Spinal cord (tissue), 9 donors: ENCODE measurements at regions not wholly inside any gene's neighbourhood (a gene's known extent, or its start where the extent isn't known, plus 50 kb on each side); places are given as distances from the start of the nearest gene placed in this dataset.
A peak's percentile ranks its signal among the peaks of the same experiment; 100 is the strongest.

ENCODE experiments used
- DNase-seq, 6 donors: peaks; one replicate each; pipeline versions ENCODE4 v3.0.0 to v3.0.0-alpha.2; 2013 to 2015; ENCODE audit warnings: low spot score in 6 of 6, low read depth in 4 of 6
- H3K27ac ChIP-seq: one replicate; pipeline ENCODE4 v1.5.1; 2013; ENCODE audit warnings: low read depth, low read length, control low read depth
- H3K27me3 ChIP-seq: one replicate; pipeline ENCODE4 v1.6.1; 2013; ENCODE audit warnings: low read length; ENCODE audit not compliant: control insufficient read depth, insufficient read depth
- H3K36me3 ChIP-seq: one replicate; pipeline ENCODE4 v1.6.1; 2013; ENCODE audit warnings: low read length; ENCODE audit not compliant: control insufficient read depth, insufficient read depth
- H3K4me1 ChIP-seq: one replicate; pipeline ENCODE4 v1.6.1; 2013; ENCODE audit warnings: low read length; ENCODE audit not compliant: control insufficient read depth, insufficient read depth
- H3K4me3 ChIP-seq: one replicate; pipeline ENCODE4 v1.5.1; 2013; ENCODE audit warnings: low read depth, low read length, control low read depth
- H3K9me3 ChIP-seq: one replicate; pipeline ENCODE4 v1.6.1; 2013; ENCODE audit warnings: low read length; ENCODE audit not compliant: control insufficient read depth, insufficient read depth
- WGBS: methylation state at CpG from one replicate; pipeline ENCODE4 v1.1.5; 2013; ENCODE audit warnings: missing lambda C conversion rate; ENCODE audit not compliant: insufficient coverage; 5-methylcytosine and 5-hydroxymethylcytosine counted together
- donor health status: healthy.

DNA sequence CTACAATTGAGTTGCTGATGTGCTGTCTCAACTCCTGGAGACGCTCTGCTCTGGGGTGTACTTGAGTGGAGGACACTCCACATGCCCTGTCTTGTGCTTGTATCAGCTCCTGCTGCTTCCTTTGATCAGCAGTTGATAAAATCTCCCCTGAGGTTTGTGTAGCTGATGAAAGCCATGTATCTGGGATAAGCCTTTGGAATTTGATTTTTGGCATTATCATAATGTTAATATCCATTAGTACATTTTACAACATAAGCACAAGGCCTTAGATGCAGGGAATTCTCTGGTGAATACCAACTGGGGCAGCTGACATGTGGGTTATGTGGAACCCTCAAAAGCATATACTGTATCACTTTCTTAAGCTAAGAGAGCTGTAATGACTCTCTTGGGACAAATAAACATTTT lies 222.7 kb upstream of the ITGA4 start:
- no peak overlapping the region for H3K4me3 ChIP-seq
- H3K36me3 ChIP-seq, result no peaks in the 10 kb centered on the region
- no peaks in the 10 kb centered on the region for H3K9me3 ChIP-seq
- H3K27me3 ChIP-seq, result no peaks in the 10 kb centered on the region
- peak in 1 of 6 donors; percentile 24 for DNase-seq
- H3K4me1 ChIP-seq, result no peaks in the 10 kb centered on the region
- WGBS, result 56% methylated on average over 1 of the region's 1 CpG
- no peak overlapping the region for H3K27ac ChIP-seq

GRCh38 chr2:181235011-181235410 lies 222.2 kb upstream of the ITGA4 start:
- no CpG with 5 or more reads among the region's 1 CpG for WGBS
- no peaks in the 10 kb centered on the region for H3K36me3 ChIP-seq
- H3K4me1 ChIP-seq, result no peaks in the 10 kb centered on the region
- no peak overlapping the region for H3K27ac ChIP-seq
- H3K27me3 ChIP-seq, result no peaks in the 10 kb centered on the region
- DNase-seq, result no peak
- no peaks in the 10 kb centered on the region for H3K9me3 ChIP-seq
- H3K4me3 ChIP-seq, result no peak overlapping the region

DNA sequence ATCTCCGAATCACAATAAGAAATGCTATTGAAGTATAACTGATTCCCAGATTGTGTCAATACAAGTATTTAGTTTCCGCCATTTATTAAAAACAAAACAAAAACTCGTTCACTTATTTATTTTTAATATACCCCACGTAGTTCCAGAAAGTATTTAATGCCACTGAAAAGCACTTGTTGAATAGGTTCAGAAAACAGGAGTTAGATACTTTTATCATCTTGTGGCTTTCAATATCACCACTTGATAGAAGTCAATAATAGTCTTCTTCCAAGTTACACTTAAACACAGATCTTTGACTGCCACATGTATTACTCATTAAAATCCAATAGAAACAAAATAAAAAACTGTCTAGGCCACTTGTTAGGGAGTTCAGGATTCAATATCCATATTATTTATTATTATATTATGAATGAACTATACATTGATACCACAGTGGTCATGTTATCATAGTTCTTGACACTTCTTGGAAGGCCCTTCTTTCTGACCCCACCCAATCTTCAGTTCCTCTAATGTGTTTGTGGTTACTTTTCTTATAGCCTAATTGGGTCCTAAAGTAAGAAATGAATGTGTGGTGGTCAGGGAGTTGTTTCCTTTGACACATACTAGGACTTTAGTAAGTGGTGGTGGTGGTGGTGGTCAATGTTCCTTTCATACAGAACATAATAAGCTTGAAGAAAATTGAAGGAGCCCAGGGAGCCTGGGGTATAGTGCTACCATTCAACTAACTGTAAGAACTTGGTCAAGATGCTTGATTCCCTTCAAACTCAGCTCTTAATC lies 221.3 kb upstream of the ITGA4 start:
- no peak overlapping the region for H3K27ac ChIP-seq
- H3K4me3 ChIP-seq, result no peak overlapping the region
- H3K36me3 ChIP-seq, result no peaks in the 10 kb centered on the region
- no peaks in the 10 kb centered on the region for H3K4me1 ChIP-seq
- no CpG with 5 or more reads among the region's 4 CpGs for WGBS
- no peaks in the 10 kb centered on the region for H3K9me3 ChIP-seq
- H3K27me3 ChIP-seq, result no peaks in the 10 kb centered on the region
- DNase-seq, result no peak

DNA sequence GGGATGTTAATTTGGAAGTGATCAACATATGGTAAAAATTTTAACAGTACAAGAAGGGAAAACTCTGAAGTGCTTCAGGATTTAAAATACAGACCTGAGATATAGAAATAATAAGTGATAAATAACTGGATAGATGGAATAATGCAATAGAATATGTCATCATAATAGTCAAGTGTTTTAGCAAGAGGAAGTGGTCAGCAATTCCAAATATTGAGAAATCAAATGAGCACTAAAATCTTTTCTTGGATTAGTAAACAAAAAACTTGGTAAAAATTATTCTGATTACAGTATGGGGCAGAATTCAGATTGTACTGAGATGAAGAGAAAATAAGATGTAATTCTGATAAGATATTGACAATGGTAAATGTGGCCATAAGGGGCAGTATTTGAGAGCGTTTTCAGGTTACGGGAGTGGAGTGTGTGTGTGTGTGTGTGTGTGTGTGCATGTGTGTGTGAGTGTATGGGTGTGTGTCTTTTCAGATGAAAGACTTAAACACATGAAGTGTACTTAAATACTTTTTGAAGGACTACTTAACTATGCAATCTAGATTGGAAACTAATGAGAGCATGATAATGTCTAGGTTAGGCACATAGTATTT lies 217.9 kb upstream of the ITGA4 start:
- DNase-seq, result no peak
- no peak overlapping the region for H3K27ac ChIP-seq
- 77% methylated on average over 2 of the region's 2 CpGs for WGBS
- H3K36me3 ChIP-seq, result no peaks in the 10 kb centered on the region
- H3K9me3 ChIP-seq, result no peaks in the 10 kb centered on the region
- H3K27me3 ChIP-seq, result no peaks in the 10 kb centered on the region
- H3K4me3 ChIP-seq, result no peak overlapping the region
- no peaks in the 10 kb centered on the region for H3K4me1 ChIP-seq

DNA sequence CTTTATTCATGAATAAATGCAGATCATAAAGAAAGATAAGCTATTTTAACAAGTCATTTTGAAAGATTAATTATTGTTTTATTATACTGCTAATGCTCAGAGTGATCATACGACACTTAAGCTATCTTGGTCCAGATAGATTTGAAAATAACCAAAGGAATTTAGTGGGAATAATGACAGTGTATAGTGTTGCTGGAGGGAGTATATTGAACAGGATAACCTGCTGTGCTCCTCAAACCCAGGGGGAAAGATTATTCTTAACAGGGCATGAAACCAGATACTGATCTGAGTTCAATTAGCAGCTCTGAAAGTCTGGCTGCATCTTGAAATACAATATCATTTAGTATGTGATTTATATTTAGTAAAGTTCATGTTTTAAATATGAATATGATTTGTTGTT lies 216.3 kb upstream of the ITGA4 start:
- Histone ChIP-seq H3K4me3 (no peak overlapping the region), H3K36me3 (no peaks in the 10 kb centered on the region), H3K27ac (peak overlapping the region; percentile 33), H3K9me3 (no peaks in the 10 kb centered on the region), H3K27me3 (no peaks in the 10 kb centered on the region), H3K4me1 (no peaks in the 10 kb centered on the region)
- DNase-seq, result no peak
- no CpG with 5 or more reads among the region's 1 CpG for WGBS

DNA sequence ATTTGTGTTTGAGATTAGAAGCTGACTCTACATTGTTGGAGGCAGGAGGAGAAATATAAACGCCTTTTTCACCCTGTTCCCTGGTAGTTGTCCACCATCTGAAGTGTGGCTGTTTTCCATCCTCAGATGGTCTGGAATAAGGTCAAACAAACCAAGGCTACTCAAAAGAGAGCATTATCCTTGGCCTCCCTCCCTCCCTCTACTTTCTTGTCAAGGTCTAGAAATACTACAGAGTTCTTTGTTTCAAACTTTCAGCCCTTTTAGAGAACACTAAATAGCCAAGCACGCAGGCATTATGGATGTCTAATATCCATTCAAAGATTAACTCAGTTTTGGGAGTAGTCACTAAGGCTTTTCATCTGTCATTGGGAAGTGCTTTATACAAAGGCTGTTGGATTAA lies 215.8 kb upstream of the ITGA4 start:
- DNase-seq, result peak in 1 of 6 donors; percentile 23
- H3K4me1 ChIP-seq, result no peaks in the 10 kb centered on the region
- H3K36me3 ChIP-seq, result no peaks in the 10 kb centered on the region
- H3K9me3 ChIP-seq, result no peaks in the 10 kb centered on the region
- WGBS, result no CpG with 5 or more reads among the region's 2 CpGs
- no peaks in the 10 kb centered on the region for H3K27me3 ChIP-seq
- H3K4me3 ChIP-seq, result no peak overlapping the region
- peak overlapping the region; percentile 33 for H3K27ac ChIP-seq

DNA sequence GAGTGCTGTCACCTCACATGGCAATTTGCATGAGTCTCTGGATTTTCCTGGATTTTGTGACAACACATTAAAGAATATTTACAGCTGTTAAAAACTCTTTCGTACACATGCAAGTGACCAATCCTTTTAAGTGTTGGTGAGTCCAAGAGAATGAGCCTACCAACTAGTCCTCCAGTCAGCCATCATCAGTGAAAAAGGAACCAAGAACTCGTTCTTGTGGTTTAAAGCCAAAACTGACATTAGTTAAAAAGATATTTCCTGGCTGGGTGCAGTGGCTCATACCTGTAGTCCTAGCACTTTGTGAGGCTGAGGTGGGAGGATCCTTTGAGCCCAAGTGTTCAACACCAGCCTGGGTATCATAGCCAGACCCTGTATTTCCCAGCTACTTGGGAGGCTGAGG lies 215.4 kb upstream of the ITGA4 start:
- H3K9me3 ChIP-seq, result no peaks in the 10 kb centered on the region
- H3K4me3 ChIP-seq, result no peak overlapping the region
- no peaks in the 10 kb centered on the region for H3K36me3 ChIP-seq
- H3K4me1 ChIP-seq, result no peaks in the 10 kb centered on the region
- WGBS, result 80% methylated on average over 1 of the region's 2 CpGs
- DNase-seq, result no peak
- no peak overlapping the region for H3K27ac ChIP-seq
- no peaks in the 10 kb centered on the region for H3K27me3 ChIP-seq

DNA sequence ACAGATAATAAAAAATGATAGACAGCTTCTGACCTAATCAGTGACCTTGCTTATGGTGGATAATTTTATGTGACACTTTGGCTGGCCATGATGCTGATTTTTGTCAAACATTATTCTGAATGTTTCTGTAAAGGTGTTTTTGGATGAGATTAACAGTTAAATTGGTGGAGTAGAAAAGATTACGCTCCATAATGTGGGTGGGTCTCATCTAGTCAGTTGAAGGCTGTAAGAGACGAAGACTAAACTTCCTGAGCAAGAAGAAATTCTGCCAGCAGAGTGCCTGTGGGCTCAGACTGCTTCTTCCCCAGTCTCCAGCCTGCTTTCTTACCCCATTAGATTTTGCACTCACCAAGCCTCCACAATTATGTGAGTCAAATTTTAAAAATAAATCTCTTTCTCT lies 214.9 kb upstream of the ITGA4 start:
- Histone ChIP-seq H3K27me3 (no peaks in the 10 kb centered on the region), H3K4me3 (no peak overlapping the region), H3K4me1 (no peaks in the 10 kb centered on the region), H3K9me3 (no peaks in the 10 kb centered on the region), H3K27ac (no peak overlapping the region), H3K36me3 (no peaks in the 10 kb centered on the region)
- 100% methylated on average over 1 of the region's 2 CpGs for WGBS
- DNase-seq, result no peak

- no peak for DNase-seq
- Histone ChIP-seq H3K4me3 (no peak overlapping the region), H3K9me3 (no peaks in the 10 kb centered on the region)
Measured at GRCh38 chr2:181243319-181243718, 213.9 kb upstream of the ITGA4 start.

DNA sequence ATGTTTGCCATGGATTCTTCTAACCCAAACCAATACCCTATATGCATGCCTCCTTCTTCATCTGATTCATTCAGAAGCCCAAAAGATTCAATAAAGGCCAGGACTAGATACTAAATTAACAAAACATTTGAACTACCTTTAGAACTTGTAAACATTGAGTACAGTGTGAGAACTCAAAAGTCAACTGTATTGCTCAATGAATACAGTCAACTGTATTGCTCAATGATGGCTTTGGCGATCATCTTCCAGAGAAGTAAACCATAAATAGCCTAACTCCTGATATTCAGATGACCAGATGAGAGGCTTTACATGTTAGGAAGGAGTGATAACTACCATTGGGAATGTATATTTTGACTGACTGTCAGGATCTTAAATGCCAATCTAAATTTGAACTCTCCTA lies 206.5 kb upstream of the ITGA4 start:
- H3K9me3 ChIP-seq, result no peaks in the 10 kb centered on the region
- H3K36me3 ChIP-seq, result no peaks in the 10 kb centered on the region
- H3K4me1 ChIP-seq, result no peaks in the 10 kb centered on the region
- H3K27ac ChIP-seq, result no peak overlapping the region
- WGBS, result no CpG with 5 or more reads among the region's 1 CpG
- H3K4me3 ChIP-seq, result no peak overlapping the region
- H3K27me3 ChIP-seq, result no peaks in the 10 kb centered on the region
- no peak for DNase-seq

More at GRCh38 chr2:181243319-181243718, 213.9 kb upstream of the ITGA4 start:
- H3K27ac ChIP-seq, result no peak overlapping the region
- H3K36me3 ChIP-seq, result no peaks in the 10 kb centered on the region
- no peaks in the 10 kb centered on the region for H3K27me3 ChIP-seq
- H3K4me1 ChIP-seq, result no peaks in the 10 kb centered on the region
